ENCODE measurements at regions not wholly inside any gene's neighbourhood (a gene's known extent, or its start where the extent isn't known, plus 50 kb on each side); places are given as distances from the start of the nearest gene placed in this dataset.

DNA sequence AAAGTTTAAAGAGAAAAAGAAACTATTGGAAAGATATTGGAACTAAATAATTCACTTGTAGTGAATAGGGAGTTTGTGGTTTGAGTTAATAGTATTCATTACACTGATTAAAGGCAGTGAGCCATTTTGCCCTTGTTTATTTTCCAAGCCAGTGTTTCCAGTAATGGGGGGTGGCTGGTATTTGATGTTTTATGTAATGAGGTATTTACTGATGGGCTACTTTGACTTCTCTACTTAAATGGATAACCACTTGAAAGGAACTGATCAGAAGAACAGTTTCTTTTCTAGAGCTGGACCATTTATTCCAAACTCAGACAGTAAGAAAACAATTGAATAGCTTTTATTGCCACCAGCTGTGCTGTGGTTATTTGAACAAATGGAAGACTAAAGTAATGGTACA lies 227.0 kb upstream of the HDAC9 start:
- TF ChIP-seq, protein P1, sequence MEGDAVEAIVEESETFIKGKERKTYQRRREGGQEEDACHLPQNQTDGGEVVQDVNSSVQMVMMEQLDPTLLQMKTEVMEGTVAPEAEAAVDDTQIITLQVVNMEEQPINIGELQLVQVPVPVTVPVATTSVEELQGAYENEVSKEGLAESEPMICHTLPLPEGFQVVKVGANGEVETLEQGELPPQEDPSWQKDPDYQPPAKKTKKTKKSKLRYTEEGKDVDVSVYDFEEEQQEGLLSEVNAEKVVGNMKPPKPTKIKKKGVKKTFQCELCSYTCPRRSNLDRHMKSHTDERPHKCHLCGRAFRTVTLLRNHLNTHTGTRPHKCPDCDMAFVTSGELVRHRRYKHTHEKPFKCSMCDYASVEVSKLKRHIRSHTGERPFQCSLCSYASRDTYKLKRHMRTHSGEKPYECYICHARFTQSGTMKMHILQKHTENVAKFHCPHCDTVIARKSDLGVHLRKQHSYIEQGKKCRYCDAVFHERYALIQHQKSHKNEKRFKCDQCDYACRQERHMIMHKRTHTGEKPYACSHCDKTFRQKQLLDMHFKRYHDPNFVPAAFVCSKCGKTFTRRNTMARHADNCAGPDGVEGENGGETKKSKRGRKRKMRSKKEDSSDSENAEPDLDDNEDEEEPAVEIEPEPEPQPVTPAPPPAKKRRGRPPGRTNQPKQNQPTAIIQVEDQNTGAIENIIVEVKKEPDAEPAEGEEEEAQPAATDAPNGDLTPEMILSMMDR (conservative IDR thresholded peaks at IDR 0.05; ENCODE audit: low read length) = no peak
- TF ChIP-seq EZH2phosphoT487 (IDR thresholded peaks at IDR 0.05; ENCODE audit: borderline replicate concordance, low read depth, low read length) = no peak
